GM12873 (cell line): ENCODE measurements at regions not wholly inside any gene's neighbourhood (a gene's known extent, or its start where the extent isn't known, plus 50 kb on each side); places are given as distances from the start of the nearest gene placed in this dataset.

ENCODE experiments used
- TF ChIP-seq, protein P1 (sequence below): IDR thresholded peaks from 2 replicates; pipeline ENCODE4 v1.5.1; 2012; ENCODE audit warnings: low read depth, mild to moderate bottlenecking, moderate library complexity, low read length, control low read depth; ENCODE audit not compliant: insufficient read depth; ENCODE audit errors: missing control alignments

DNA sequence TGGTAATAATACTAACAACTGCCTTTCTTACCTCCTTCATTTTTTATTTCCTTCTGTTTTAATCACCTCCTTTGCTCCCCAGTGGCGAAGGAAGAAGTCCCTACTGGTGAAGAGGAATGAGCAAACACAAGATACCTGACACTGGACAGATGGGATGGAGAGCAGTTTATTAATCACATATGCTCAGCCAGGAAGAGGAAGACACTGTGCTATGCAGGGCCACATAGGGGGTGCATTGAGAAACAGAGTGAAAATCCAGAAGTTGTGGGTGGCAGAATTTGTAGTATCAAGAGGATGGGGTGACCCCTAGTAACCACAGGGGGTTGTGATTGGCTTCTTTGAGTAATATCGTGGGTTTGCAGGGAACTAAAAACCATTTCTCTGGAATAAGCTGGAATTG, 1041.9 kb downstream of the OTOL1 start:
- TF ChIP-seq, protein P1, sequence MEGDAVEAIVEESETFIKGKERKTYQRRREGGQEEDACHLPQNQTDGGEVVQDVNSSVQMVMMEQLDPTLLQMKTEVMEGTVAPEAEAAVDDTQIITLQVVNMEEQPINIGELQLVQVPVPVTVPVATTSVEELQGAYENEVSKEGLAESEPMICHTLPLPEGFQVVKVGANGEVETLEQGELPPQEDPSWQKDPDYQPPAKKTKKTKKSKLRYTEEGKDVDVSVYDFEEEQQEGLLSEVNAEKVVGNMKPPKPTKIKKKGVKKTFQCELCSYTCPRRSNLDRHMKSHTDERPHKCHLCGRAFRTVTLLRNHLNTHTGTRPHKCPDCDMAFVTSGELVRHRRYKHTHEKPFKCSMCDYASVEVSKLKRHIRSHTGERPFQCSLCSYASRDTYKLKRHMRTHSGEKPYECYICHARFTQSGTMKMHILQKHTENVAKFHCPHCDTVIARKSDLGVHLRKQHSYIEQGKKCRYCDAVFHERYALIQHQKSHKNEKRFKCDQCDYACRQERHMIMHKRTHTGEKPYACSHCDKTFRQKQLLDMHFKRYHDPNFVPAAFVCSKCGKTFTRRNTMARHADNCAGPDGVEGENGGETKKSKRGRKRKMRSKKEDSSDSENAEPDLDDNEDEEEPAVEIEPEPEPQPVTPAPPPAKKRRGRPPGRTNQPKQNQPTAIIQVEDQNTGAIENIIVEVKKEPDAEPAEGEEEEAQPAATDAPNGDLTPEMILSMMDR, result no peak

DNA sequence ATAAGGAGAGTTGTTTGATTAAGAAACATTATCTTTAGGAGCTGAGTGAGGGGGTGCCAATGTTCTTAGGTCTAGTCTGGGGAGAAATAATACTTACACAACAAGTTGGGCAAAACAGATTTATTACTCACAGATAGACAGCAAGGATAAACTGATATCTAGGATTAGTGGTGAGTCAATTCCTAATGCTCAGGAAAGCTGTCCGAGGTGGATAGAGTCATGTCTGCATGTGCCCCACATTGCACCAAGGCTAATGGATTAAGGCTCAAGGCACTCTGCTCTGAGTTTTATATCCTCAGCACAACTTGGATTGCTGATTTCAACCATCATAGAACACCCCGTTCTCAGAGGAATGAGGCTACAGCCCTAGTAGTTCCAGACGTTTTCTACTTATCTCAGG, 1042.3 kb downstream of the OTOL1 start:
- TF ChIP-seq, protein P1, result no peak

DNA sequence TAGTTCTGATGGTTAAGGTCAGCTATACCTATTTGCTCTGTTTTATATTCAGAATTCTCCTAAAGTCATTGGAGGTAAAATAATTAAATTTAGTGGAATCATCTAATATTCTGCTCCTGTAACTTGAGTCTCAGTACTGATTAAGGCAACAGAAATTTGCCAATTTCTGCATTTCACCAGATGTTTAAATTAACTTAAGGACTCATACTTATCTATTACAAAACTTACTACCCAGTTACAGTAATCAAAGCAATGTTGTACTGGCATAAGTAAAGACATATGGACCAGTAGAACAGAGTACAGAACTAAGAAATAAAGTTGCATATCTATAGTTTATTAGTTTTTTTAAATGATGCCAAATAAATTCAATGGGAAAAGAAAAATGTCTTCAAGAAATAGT, 1043.8 kb downstream of the OTOL1 start:
- TF ChIP-seq, protein P1, result no peak

DNA sequence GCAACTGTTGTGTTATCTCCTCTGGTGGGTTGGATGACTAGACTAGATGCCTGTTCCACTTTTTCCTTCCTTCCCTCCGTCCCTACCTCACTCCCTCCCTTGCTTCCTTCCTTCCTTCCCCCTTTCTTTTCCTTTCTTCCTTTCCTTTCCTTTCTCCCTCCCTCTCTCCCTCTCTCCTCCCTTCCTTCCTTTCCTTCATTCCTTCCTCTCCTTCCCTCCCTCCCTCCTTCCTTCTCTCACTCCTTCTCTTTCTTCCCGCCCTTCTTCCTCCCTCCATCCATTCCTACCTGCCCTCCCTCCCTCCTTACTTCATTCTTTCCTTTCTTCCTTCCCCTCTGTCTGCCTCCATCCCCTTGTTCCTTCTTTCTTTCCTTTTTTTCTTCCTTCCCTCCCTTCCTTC, 1045.3 kb downstream of the OTOL1 start:
- TF ChIP-seq, protein P1, result no peak

DNA sequence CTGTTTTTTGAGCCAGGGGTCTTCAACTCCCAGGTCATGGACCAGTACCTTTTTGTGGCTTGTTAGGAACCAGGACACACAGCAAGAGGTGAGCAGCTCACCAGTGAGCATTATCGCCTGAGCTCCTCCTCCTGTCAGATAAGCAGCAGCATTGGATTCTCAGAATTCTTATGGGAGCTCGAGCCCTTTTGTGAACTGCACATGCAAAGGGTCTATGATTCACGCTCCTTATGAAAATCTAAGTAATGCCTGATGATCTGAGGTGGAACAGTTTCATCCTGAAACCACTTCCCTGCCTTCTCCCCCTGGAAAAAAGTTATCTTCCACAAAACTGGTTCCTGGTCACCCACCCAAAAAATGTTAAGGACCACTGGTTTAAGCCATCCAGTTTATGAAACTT, 1047.6 kb downstream of the OTOL1 start:
- TF ChIP-seq, protein P1, result no peak

DNA sequence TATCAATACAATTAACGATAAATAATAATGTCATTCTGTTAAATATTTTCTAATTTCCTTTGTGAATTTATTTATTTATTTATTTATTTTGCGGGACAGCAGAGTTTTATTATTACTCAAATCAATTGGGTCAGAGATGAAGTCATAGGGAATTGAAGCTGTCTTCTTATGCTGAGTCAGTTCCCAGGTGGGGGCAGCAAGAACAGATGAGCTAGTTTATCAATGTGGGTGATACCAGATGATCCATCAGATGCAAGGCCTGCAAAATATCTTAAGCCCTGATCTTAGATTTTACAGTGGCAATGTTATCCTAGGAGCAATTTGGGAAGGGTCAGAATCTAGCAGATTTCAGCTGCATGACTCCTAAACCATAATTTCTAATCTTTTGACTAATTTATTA, 1050.3 kb downstream of the OTOL1 start:
- TF ChIP-seq, protein P1, result no peak

DNA sequence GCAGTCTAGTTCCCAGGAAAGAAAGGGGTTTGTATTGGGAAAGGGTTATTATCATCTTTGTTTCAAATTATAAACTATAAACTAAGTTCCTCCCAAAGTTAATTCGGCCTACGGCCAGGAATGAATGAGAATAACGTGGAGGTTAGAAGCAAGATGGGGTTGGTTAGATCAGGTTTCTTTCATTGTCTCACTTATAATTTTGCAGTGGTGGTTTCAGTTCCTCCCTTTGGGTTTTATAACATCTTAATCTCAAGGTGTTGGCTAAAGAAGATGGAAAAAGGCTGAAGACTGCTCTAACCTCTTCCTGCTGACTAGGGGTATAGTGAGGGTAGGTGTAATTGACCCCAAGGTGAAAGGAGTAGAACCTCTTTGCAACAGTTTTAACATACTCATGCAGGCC, 1050.7 kb downstream of the OTOL1 start:
- TF ChIP-seq, protein P1, result no peak
